SK-N-SH (cell line): ENCODE measurements at regions not wholly inside any gene's neighbourhood (a gene's known extent, or its start where the extent isn't known, plus 50 kb on each side); places are given as distances from the start of the nearest gene placed in this dataset.

ENCODE experiments used
- CTCF ChIA-PET: fragments of 300-600, 350-600 bp; formaldehyde crosslinking; extraction: SDS; loops from one replicate; lab custom pipeline; 2021; lab: Yijun Ruan, JAX
- POLR2A ChIA-PET: fragments of 350-600 bp; sonication (Branson Sonifier 250); formaldehyde crosslinking; extraction: SDS; loops from one replicate; lab custom pipeline; 2020; ENCODE audit warnings: antibody characterized with exemption, inconsistent platforms; lab: Yijun Ruan, JAX
- DNase-seq: peaks from one replicate; pipeline ENCODE4 v3.0.0; 2012
- H2AFZ ChIP-seq: fragments of 200-600 bp; sonication (generic); 2 replicates; pipeline ENCODE4 v1.8.1; 2016; ENCODE audit warnings: antibody characterized with exemption, mild to moderate bottlenecking, low read depth
- H3F3A ChIP-seq: fragments of 200-600 bp; sonication (generic); replicated peaks from 2 replicates; pipeline ENCODE3; 2016; ENCODE audit warnings: antibody characterized with exemption, mild to moderate bottlenecking; ENCODE audit not compliant: insufficient read depth
- H3K27ac ChIP-seq, 2 experiments: fragments of 200-500 bp in 1 of 2; fragments of 200-600 bp in 1 of 2; sonication (Bioruptor generic) in 1 of 2; sonication (generic), shearing (Covaris generic) in 1 of 2; 2 replicates each; pipeline versions ENCODE4 v1.5.1 to v1.6.1; 2014 to 2016; ENCODE audit warnings: low read depth in 2 of 2, inconsistent platforms in 1 of 2, low read length in 1 of 2, mild to moderate bottlenecking in 1 of 2, mixed read lengths in 1 of 2
- H3K27me3 ChIP-seq: fragments of 200-600 bp; sonication (generic), shearing (Covaris generic); 2 replicates; pipeline ENCODE4 v1.6.1; 2016; ENCODE audit warnings: mixed run types; ENCODE audit not compliant: insufficient read depth
- H3K36me3 ChIP-seq, 2 experiments: fragments of 200-500 bp in 1 of 2; fragments of 200-600 bp in 1 of 2; sonication (Bioruptor generic) in 1 of 2; sonication (generic) in 1 of 2; replicated peaks in 1 of 2; 2 replicates each; pipeline versions ENCODE3 to v1.5.1; 2014 to 2016; ENCODE audit warnings: low read length in 1 of 2, mild to moderate bottlenecking in 1 of 2; ENCODE audit not compliant: insufficient read depth in 2 of 2, control insufficient read depth in 1 of 2
- H3K4me1 ChIP-seq, 2 experiments: fragments of 200-500 bp in 1 of 2; fragments of 200-600 bp in 1 of 2; sonication (Bioruptor generic) in 1 of 2; sonication (generic), shearing (Covaris generic) in 1 of 2; 2 replicates each; pipeline versions ENCODE4 v1.5.1 to v1.6.1; 2014 to 2016; ENCODE audit warnings: low read depth in 1 of 2, low read length in 1 of 2, mixed run types in 1 of 2; ENCODE audit not compliant: insufficient read depth in 2 of 2, control insufficient read depth in 1 of 2
- H3K4me2 ChIP-seq: fragments of 200-600 bp; sonication (generic), shearing (Covaris generic); 2 replicates; pipeline ENCODE4 v1.6.1; 2017; ENCODE audit warnings: mixed run types
- H3K4me3 ChIP-seq, 2 experiments: fragments of 200-500 bp in 1 of 2; fragments of 200-600 bp in 1 of 2; sonication (Bioruptor generic) in 1 of 2; sonication (generic), shearing (Covaris generic) in 1 of 2; 2 replicates each; pipeline versions ENCODE4 v1.5.1 to v1.8.1; 2014 to 2016; ENCODE audit warnings: low read depth in 2 of 2, inconsistent platforms in 1 of 2, low read length in 1 of 2, mild to moderate bottlenecking in 1 of 2, mixed read lengths in 1 of 2, moderate library complexity in 1 of 2
- H3K79me2 ChIP-seq: fragments of 200-600 bp; sonication (generic); 2 replicates; pipeline ENCODE4 v1.8.1; 2017; ENCODE audit warnings: mild to moderate bottlenecking; ENCODE audit not compliant: insufficient read depth
- H3K9ac ChIP-seq: fragments of 200-600 bp; sonication (generic); 2 replicates; pipeline ENCODE4 v1.6.1; 2017; ENCODE audit warnings: mixed run types
- H3K9me2 ChIP-seq: fragments of 200-600 bp; sonication (generic); 2 replicates; pipeline ENCODE4 v1.6.1; 2017; ENCODE audit warnings: mixed run types
- H3K9me3 ChIP-seq: fragments of 200-600 bp; sonication (generic); 2 replicates; pipeline ENCODE4 v1.6.1; 2017; ENCODE audit warnings: mixed run types, mild to moderate bottlenecking, moderate library complexity
- H4K20me1 ChIP-seq: fragments of 200-600 bp; sonication (generic); 2 replicates; pipeline ENCODE4 v1.6.1; 2017; ENCODE audit warnings: mild to moderate bottlenecking, mixed run types; ENCODE audit not compliant: insufficient read depth
- CHD2 ChIP-seq: fragments of 150-350 bp; IDR thresholded peaks from 2 replicates; pipeline ENCODE4 v1.6.1; 2018; ENCODE audit warnings: low read length; ENCODE audit not compliant: partially characterized antibody
- CTCF ChIP-seq: fragments of 200-600 bp; sonication (generic); IDR thresholded peaks from 2 replicates; pipeline ENCODE4 v1.6.1; 2017; ENCODE audit warnings: antibody characterized with exemption, mild to moderate bottlenecking, moderate library complexity
- EP300 ChIP-seq, 2 experiments: IDR thresholded peaks; 2 replicates each; pipeline versions ENCODE4 v1.4.0 to v1.6.1; 2012; ENCODE audit warnings: borderline replicate concordance in 1 of 2, low read depth in 1 of 2, low read length in 1 of 2
- EZH2phosphoT487 ChIP-seq: fragments of 200-600 bp; sonication (generic); IDR thresholded peaks from 2 replicates; pipeline ENCODE4 v1.6.1; 2017; ENCODE audit warnings: low read depth, mixed run types, mild to moderate bottlenecking, antibody characterized with exemption, moderate library complexity, borderline replicate concordance
- FOXM1 ChIP-seq: IDR thresholded peaks from 2 replicates; pipeline ENCODE4 v1.4.0; 2012; ENCODE audit warnings: low read depth, mild to moderate bottlenecking
- GABPA ChIP-seq: IDR thresholded peaks from 2 replicates; pipeline ENCODE4 v1.4.0; 2012; ENCODE audit warnings: low read depth, mild to moderate bottlenecking
- GATA2 ChIP-seq: sonication (generic); formaldehyde crosslinking; IDR thresholded peaks from 2 replicates; pipeline ENCODE4 v1.5.0; 2020; ENCODE audit warnings: mild to moderate bottlenecking, missing genetic modification reagents
- IRF3 ChIP-seq: fragments of 150-350 bp; IDR thresholded peaks from 2 replicates; pipeline ENCODE4 v1.6.1; 2016; ENCODE audit warnings: mild to moderate bottlenecking, low read depth, low read length
- JUND ChIP-seq: IDR thresholded peaks from 2 replicates; pipeline ENCODE4 v1.4.0; 2012
- MAX ChIP-seq: IDR thresholded peaks from 2 replicates; pipeline ENCODE4 v1.4.0; 2012; ENCODE audit warnings: low read depth
- NFIC ChIP-seq: IDR thresholded peaks from 2 replicates; pipeline ENCODE4 v1.4.0; 2012; ENCODE audit warnings: borderline replicate concordance
- NRF1 ChIP-seq: IDR thresholded peaks from 2 replicates; pipeline ENCODE4 v1.6.1; 2012; ENCODE audit warnings: low read depth, mild to moderate bottlenecking, low read length
- POLR2AphosphoS5 ChIP-seq: IDR thresholded peaks from 2 replicates; pipeline ENCODE4 v1.6.1; 2012; ENCODE audit warnings: low read depth, low read length
- RCOR1 ChIP-seq: fragments of 150-350 bp; IDR thresholded peaks from 2 replicates; pipeline ENCODE4 v1.6.1; 2017; ENCODE audit warnings: antibody characterized with exemption, low read length
- SIN3A ChIP-seq: IDR thresholded peaks from 2 replicates; pipeline ENCODE4 v1.6.1; 2012; ENCODE audit warnings: low read depth, mild to moderate bottlenecking, low read length, moderate library complexity, borderline replicate concordance
- SMC3 ChIP-seq: IDR thresholded peaks from 2 replicates; pipeline ENCODE4 v1.6.1; 2012; ENCODE audit warnings: low read depth, low read length, improper control_type of control experiment
- TAF1 ChIP-seq: IDR thresholded peaks from 2 replicates; pipeline ENCODE4 v1.6.1; 2012; ENCODE audit warnings: low read depth, mild to moderate bottlenecking, low read length, moderate library complexity, borderline replicate concordance
- USF1 ChIP-seq: IDR thresholded peaks from 2 replicates; pipeline ENCODE4 v1.4.0; 2012; ENCODE audit warnings: low read depth, borderline replicate concordance
- ZBTB33 ChIP-seq: IDR thresholded peaks from 2 replicates; pipeline ENCODE4 v1.4.0; 2012; ENCODE audit warnings: low read depth, borderline replicate concordance
- WGBS: methylation state at CpG from one replicate; pipeline ENCODE4 v1.1.6; 2017; ENCODE audit warnings: low lambda C conversion rate; 5-methylcytosine and 5-hydroxymethylcytosine counted together

- WGBS: 5% methylated on average over 4 of the region's 4 CpGs
- POLR2A ChIA-PET: no interaction called here
- CTCF ChIA-PET: interaction anchor here (0.5 kb wide), 1 partner anchor 12 kb away, joined by 3 read pairs; no protein-coding TSS in a partner anchor
Observed at GRCh38 chr18:73932976-73933375, 214.7 kb downstream of the FBXO15 start.

More at GRCh38 chr18:73932976-73933375, 214.7 kb downstream of the FBXO15 start:
- Histone ChIP-seq H3K79me2 (no peaks in the 10 kb centered on the region), H3K4me1 (no peaks in the 10 kb centered on the region), H2AFZ (no peak overlapping the region), H3F3A (no peaks in the 10 kb centered on the region), H3K27ac (no peak overlapping the region), H3K36me3 (no peaks in the 10 kb centered on the region), H3K27me3 (no peaks in the 10 kb centered on the region), H3K4me3 (no peak overlapping the region), H3K9me2 (no peaks in the 10 kb centered on the region), H3K9me3 (no peaks in the 10 kb centered on the region), H3K9ac (no peak overlapping the region), H4K20me1 (no peaks in the 10 kb centered on the region), H3K4me2 (no peak overlapping the region)
- TF ChIP-seq USF1: no peak
- TF ChIP-seq TAF1: no peak
- no peak for TF ChIP-seq CTCF
- no peak for TF ChIP-seq CHD2
- no peak for TF ChIP-seq NFIC
- TF ChIP-seq JUND: no peak
- no peak for TF ChIP-seq FOXM1
- TF ChIP-seq IRF3: no peak
- no peak for TF ChIP-seq SIN3A
- no peak for TF ChIP-seq GABPA
- TF ChIP-seq EZH2phosphoT487: no peak
- no peak for TF ChIP-seq POLR2AphosphoS5
- TF ChIP-seq NRF1: no peak
- TF ChIP-seq SMC3: no peak
- no peak for TF ChIP-seq EP300 (IDR thresholded peaks at IDR 0.05; ENCODE audit: borderline replicate concordance in 1 of 2, low read depth in 1 of 2, low read length in 1 of 2)
- TF ChIP-seq ZBTB33: no peak
- no peak for TF ChIP-seq GATA2 (CRISPR knock-in tag)
- no peak for TF ChIP-seq RCOR1
- TF ChIP-seq MAX: no peak
- no peak for DNase-seq
